ENCODE measurements at regions not wholly inside any gene's neighbourhood (a gene's known extent, or its start where the extent isn't known, plus 50 kb on each side); places are given as distances from the start of the nearest gene placed in this dataset.
"Not testable (repeated sequence)": the region's sequence is repeated elsewhere in the genome, so short reads cannot be mapped to it uniquely, and the experiment has no call there.

DNA sequence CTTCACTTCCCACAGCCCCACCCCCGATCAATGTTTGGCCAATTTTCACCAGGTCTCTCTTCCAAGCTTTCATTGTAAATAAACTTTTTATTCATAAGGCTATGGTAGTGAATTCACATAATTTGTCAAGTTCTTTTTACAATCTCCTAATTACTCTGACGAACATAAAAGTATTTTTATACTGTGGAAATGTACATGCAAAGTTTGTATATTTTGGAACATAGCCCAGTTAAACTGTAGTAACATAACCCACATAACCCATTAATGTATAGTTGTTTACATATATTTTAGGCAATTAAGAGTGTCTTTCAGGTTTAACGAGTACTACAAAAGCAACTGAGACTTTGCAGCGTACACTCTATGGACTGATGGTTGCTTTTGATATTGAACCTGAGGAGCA is 228.3 kb upstream of the ERBB4 start:
- no peak for DNase-seq

DNA sequence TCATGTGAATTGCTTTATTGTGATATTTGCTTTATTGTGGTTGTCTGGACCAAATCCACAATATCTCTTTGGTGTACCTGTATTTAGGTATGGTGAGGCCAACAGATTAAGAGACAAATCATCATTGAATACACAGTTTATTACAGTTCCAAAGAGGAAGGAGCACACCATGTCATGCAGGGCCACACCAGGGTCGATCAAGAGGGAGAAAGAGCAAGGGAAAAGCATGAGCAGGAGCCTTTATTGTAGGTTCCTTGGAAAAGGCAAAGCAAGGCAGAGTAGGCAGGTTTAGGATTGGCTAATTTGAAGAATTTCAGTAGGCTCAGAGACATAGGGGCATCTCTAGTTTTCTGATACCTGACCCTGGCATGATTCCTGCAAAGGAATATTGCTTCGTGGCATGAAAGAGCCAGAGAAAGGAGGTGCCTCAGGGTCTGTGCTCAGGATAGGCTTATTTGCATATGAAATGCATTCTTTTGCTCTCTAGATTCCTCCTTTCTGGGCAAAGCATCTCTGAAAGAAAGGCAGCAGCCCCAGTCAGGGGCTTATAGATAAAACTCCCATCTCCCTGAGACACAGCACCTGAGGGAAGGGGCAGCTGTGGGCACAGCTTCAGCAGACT is 214.2 kb upstream of the ERBB4 start:
- DNase-seq = no peak

DNA sequence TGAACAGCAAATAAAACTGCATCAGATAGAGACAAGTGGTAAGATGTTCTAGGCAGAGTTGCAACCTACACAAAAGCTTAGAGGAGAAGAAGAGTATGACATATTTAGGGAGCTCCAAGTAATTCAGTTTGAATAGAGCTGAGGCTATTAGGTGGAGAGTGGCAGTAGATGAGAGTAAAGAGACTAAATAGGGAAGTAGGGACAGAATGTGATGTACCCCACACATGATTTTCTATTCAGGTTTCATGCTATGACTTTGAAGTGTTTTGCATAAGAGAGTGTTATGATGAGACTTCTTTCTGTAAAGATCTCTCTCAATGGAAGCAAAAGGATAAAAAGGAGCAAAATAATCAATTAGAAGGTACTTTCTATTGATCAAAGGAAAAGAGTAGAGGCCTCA is 206.8 kb upstream of the ERBB4 start:
- DNase-seq = no peak

DNA sequence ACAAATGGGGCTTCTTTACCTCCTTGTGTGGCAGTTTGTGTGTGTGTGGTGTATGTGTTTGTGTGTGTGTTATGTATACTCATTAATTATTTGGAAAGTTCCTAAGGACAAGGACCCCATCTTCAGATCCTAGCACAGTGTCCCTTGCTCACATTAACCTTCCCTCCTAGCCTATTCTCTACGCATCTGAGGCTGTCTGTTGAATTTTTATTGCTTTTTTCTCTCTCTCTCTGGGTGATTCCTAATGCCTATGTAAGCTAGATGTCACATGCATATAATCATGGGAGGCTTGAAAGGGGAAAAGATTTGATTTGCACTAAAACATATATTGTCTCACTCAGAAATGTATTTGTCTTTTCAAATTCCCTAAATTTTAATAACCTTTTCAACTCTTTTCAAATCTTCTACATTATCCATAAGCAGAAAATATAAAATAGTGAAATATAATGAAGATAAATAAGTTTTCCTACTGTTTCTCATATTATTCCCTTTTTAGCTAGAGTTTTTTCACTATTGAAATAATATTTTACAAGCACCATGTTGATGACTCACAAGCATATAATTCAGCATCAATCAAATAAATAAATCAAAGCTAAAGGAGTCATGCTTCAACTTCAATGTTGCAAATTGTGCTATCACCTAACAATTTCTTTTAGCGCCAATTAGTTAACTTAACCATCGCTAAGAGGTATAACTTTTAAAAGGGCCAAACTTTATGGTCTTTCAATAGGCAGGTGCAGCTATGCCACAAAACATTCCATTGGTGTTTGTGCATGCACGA is 199.0 kb upstream of the ERBB4 start:
- no peak for DNase-seq

DNA sequence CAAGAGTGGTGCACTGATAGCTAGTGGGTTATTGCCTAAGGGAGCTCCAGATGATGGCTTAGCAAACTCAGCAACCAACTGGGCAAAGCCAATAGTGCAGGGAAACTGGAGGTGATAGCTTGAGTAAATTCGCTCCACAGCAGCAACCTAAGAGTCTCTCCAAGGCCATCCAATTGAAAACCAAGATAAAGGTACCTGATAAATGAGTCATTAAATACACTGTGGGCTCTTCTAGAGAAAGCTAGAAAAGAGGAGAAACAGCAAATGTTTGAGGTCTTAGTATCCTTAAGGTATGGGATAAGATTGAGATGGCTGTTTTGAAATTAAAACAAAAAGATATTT is 197.8 kb upstream of the ERBB4 start:
- DNase-seq = no peak

DNA sequence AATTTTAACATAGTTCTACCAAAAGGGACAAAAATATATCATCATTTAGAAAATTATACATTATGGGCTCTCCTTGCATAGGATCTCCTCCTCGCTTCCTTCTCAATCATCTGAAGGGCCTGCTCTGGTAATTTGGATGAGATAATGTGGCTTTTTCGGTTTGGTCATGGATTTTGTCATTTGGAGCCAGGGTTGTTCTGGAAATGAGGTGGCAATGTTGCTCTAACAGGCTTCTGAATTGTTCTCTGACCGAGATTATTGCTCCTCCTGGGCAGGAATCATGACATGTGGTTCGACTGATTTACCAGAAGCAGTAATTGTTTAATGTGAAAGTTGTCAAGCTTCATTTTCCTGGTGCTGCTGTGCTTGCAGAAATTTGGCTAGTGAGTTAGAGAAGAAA is 194.7 kb upstream of the ERBB4 start:
- no peak for DNase-seq

DNA sequence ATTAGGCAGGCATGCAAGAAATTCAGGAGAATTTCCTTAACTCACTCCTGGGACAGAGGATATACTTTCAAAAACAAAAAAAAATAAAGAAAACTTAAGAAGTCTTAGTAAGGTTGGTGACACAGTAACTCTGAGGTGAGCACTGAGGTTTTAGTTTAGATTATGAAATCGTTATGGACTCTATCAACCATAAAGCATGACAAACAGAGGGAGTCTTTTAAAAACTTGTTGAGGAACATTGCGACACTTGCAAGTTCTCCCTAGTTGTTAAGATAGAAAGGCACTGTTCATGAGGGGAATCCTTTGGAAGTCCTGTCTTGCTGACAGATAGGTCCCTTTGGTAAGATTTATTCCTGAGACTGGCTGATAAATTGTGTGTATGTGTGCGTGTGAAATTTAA is 194.3 kb upstream of the ERBB4 start:
- no peak for DNase-seq

DNA sequence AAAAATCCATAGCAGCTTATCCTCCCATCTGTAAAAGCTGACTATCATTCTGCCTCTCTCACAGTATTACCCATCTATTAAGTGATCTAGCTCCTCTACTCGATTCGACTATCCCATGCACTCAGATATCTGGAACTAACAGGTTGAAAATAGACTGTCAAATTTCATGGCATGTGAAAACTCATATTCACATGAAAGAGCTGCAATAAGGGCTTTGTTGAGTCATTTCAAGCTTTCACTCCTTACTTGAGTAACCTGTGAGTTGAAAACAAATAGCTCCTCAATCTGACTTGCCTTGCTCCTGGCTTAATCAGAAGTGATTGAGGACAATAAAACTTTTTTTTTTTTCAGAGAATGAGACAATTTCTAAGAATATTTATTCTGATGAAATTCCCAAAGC is 192.4 kb upstream of the ERBB4 start:
- no peak for DNase-seq

DNA sequence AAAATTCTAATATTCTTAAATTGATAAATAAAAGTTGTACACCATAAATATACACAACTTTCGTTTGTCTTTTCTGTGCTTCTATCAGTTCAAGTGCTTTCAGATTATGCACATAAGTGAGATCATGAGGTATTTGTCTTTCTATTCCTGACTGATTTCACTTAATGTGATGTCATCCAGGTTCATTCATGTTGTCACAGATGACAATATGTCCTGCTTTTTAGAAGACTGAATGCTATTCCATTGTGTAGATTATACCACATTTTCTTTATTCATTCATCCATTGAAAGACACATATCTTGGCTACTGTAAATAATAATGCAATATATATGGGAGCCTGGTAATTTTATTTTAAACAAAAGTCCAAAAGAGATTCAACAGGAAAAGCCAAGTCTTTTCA is 190.1 kb upstream of the ERBB4 start:
- no peak for DNase-seq

DNA sequence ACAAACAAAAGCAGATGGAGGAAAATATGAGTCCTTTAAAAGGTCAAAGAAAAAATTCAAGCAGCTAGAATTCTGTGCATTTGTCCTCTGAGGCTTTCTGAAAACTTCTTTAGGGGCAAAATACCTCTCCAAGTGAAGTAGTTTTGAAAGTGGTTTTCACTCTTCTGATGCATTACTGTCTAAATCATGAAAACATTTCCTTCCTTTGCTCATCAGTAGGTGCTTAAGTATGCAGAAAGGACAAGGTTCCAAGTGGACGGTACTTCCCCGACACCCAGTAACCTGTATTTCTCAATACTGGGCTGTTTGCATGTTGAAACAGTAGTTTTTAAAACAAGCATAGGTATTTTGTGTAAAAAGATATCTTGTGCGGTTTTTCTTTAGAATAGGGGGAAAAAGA is 189.1 kb upstream of the ERBB4 start:
- no peak for DNase-seq

DNA sequence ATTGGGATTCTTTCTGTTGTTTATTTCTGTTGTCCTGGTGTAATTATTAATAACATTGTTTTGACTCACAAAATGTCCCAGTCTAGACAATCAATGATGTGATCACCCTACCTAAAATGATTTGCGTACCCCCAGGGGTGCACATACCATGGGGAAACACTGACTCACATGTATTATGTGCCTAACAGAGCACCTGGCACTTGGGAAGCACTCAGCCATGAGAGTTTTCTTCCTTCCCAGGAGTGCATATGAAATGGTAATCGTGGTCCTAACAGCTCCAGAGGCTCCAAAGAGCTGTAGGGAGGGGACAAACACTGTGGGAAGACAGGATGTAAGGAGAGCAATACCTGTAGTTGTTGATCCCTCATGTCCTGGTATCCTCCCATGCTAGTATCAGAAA is 187.8 kb upstream of the ERBB4 start:
- no peak for DNase-seq

DNA sequence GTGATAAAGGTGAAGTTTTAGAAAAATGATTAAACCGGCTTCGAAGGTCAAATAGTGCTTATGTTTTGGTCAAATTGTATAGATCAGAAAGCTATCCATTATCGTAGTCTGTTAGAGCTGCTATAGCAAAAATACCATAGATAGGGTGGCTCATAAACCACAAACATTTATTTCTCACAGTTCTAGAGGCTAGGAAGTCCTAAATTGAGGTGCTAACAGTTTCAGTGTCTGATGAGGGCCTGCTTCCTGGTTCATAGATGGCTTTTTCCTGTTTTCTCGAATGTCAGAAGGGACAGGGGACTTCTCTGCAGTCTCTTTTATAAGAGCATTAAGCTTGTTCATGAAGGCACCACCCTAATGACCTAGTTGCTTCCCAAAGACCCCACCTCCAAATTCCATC is 186.6 kb upstream of the ERBB4 start:
- no peak for DNase-seq

DNA sequence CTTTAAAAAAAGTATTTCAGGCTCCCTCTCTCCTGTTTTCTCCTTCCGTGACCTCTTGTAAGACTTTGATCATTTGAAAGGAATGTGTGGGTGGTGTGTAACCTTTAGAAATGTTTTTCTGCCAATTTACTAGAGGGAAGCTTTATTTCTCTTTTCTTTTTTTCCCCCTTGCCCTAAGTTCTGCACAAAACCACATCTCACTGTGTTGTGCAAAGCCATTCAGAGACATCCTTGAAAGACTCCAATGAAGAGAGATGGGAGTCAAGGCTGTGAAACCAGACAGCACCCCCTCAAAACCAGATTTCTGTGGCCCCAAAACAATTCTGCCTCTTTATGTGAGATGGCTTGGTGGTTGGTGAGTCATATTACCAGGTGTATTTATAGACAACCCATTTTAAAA is 184.6 kb upstream of the ERBB4 start:
- no peak for DNase-seq

DNA sequence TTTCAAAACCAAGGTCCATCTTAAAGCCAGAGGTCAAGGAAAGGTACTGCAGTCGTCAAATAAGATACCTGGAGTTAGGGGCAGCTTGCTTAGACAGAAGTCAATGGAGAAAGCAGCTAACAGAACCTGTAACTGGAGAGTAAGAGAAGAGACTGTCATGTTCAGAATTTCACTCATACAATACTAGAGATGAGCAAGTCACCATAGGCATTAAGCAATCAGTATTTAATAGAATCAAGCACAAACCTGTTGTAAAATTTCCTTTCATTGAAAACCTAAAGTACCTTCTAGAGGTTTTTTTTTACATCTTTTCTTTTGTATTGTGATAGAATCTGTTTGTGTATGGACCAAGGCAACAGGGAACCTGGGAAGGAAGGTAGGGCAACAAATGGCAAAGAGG is 183.4 kb upstream of the ERBB4 start:
- DNase-seq = no peak

DNA sequence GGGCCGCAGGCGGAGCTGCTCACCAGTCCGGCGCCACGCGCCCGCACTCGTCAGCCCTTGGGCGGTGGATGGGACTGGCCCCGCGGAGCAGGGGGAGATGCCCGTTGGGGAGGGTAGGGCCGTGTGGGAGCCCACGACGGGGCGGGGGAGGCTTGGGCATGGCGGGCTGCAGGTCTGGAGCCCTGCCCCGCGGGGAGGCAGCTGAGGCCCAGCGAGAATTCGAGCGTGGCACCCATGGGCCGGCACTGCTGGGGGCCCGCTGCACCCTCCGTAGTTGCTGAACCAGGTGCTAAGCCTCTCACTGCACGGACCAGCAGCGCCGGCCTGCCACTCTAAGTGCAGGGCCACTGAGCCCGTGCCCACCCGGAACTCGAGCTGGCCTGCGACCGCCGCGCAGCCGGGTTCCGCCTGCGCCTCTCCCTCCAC is 182.4 kb upstream of the ERBB4 start:
- no peak for DNase-seq

DNA sequence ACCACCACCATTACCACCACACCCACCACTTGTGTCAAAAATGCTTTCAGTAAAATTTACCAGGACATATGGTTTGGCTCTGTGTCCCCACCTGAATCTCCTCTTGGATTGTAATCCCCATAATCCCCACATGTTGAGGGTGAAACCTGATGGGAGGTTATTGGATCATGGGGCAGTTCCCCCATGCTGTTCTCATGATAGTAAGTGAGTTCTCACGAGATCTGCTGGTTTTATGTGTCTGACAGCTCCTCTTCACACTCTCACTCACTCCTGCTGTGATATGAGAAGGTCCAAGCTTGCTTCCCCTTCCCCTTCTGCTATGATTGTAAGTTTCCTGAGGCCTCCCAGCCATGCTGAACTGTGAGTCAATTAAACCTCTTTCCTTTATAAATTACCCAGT is 176.8 kb upstream of the ERBB4 start:
- DNase-seq = not testable (repeated sequence)

DNA sequence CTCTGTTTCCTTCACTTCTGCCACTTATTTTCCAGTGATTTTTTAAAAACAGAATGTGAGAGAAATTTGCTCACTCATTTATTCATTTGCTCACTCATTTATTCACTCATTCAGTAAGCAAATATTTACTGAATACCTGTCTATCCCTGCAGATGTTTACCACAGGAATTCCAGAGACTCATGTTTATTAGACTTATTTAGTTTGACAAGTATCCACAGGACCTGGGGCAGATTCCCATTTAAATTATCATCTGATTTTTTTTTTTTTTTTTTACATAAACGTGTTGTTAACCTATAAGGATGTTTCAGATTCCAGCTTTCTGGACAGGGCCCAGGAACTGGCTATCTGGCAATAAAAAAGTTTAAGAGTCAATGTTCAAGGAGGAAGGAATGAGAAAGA is 175.1 kb upstream of the ERBB4 start:
- no peak for DNase-seq

DNA sequence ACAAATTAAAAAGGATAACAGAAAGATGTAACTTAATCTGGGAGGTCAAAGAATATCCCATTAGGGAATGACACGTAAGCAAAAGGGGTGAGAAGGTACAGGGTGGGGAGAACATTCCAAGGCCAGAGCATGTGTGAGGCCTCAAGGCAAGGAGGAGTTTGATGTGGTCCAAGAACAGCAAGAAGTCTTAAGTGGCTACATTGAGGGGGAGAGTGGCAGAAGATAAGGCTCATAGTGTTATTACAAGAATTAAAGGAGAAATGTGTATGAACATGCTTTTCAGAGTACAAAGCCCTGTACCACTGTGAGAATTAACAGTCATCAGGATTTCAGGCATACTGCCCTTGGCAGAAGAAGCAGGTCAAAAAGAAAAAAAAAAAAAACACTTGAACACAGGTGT is 174.4 kb upstream of the ERBB4 start:
- DNase-seq = no peak

DNA sequence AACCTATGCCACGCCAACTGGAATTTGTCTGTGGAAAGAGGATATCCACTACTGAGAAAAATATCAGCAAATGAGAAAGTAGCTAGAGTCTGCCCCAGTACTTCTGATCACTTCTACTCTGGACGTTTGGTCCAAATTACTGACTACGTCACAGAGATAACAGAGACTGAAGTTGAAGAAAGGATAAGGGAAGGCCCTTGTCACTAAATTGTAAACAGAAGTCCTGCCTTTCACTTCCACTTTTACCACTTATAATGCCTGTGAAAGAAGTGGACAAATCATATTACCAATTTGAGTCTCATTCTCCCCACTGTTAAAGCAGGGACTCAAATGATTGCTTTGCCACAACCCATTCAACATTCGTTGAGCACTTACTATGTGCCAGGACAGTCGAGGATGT is 173.9 kb upstream of the ERBB4 start:
- no peak for DNase-seq

DNA sequence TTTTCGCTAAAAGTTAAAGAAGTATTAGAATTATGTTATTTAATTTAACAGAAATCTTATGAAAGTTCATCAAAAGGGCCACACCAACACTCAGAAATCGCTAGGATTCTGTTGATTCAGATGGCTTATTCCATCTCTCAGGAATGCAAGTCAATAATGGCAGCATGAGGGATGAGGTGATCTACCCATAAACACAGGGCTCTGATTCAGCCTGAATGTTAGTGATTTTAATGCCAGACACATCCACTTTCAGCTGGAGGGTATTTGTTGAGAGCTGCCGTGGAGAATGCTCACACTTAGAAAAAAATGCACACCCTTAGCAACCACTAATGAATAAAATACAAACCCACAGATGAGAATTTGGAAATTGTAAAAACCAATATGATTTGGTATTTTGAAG is 173.3 kb upstream of the ERBB4 start:
- DNase-seq = no peak

DNA sequence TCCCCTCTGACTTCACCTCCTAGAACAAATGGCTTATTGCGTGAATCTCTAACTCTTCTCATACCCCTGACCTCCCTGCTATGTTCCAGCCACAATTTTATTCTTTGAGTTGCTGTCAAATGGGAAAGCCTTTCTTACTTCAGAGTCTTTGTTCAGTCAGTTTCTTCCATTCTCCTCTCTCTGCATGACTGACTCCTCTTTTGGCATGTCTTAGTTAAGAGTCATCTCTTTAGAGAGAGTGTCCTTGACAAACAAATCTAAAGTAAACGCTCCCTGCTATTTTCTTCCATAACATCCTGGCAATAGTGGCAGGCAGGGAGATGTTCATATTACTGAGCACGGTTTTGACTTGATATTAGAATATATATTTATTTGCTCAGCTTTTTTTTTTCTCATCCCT is 170.7 kb upstream of the ERBB4 start:
- no peak for DNase-seq

DNA sequence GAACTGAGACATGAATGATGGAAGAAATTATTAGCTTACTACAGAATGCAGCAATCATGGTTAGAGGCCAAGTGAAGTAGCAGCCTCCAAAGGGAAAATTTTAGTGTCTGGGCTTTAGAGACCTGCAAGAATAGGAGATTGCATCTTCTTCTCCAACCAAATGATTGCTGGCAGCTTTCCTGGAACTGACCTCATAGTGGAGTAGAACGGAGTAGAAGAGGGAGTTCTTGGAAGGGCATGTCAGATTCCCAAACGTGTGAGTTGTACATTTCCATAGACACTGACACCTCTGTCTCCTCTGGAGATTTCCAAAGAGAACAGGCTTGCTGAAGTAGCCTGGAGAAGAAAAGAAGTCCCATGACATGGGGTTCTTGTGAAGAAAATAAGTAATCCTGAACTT is 169.8 kb upstream of the ERBB4 start:
- DNase-seq = no peak

DNA sequence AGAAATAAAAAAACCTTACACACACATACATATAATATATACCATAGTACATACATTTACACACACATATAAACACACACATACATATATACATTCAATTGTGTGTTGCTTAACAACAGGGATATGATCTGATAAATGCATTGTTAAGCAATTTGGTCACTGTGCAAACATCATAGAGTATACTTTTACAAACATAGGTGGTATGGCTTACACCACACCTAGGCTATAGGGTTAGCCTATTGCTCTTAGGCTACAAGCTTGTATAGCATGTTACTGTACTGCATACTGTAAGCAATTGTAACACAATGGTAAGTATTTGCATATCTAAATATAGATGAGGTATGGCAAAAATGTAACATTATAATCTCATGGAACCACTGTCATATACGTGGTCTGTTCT is 156.8 kb upstream of the ERBB4 start:
- DNase-seq = no peak

DNA sequence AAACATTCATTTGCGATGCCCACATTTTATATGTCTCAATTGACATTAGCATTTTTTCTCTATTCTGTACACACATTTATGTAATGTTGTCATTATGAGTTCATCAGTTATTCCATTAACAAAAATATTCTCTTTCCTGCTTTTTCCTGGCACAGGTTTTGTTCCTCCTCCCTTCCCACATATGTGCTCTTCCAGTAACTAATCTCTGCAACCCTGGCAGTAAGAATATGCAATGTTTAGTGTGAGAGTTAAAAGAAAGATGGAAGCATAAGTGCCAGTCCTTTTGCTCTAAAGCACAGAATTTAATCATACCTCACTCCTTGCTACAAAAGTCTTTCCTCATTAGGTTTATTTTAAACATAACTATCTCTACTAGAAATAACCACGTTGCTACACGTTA is 155.8 kb upstream of the ERBB4 start:
- DNase-seq = no peak

DNA sequence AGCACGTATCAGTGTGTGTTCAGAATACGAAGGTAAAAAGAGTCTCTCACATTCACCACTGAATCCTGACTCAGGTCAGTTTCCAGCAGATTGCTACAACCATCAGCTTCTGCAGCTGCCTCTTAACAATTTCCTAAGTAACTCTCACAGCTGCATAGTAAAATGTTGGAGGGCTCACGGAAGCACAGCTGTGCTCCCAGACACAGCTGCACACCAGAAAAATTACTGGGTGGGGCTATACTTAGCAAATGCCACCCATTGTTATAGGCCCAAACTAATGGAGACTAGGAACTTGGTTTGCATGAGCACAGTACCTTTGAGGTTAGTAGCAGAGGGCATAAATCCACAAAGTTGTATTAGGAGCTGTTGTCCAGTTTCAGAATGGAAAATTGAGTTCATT is 153.9 kb upstream of the ERBB4 start:
- DNase-seq = no peak
